Islet of Langerhans (tissue), 1 donor: ENCODE measurements at regions not wholly inside any gene's neighbourhood (a gene's known extent, or its start where the extent isn't known, plus 50 kb on each side); places are given as distances from the start of the nearest gene placed in this dataset.
"Not testable (repeated sequence)": the region's sequence is repeated elsewhere in the genome, so short reads cannot be mapped to it uniquely, and the experiment has no call there.

Source experiments
- FAIRE-seq: peaks from one replicate; lab custom pipeline; 2011; peaks lifted over from hg19 to GRCh38; lab: Jason Lieb, UNC

GRCh38 chr4:124939908-124940307 lies 227.4 kb upstream of the ANKRD50 start:
- FAIRE-seq: peak; percentile 9

DNA sequence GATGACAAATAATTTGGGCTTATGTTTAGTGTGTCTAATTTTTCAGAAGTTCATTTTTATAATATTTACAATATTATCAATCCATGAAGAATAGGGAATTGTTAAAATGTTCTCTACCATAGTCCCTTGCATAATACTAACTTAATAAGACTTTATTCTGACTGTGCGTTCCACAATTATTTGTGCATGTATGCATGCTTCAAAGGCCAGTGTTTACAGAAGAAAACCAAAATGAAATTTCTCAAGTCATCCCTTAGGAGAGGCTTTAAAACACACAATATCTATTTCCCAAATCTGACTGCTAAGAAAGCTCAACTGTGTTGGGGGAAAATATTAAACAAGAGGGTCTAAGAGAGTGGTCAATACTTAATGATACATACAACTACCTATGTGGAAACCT lies 226.3 kb upstream of the ANKRD50 start:
- no peak for FAIRE-seq

DNA sequence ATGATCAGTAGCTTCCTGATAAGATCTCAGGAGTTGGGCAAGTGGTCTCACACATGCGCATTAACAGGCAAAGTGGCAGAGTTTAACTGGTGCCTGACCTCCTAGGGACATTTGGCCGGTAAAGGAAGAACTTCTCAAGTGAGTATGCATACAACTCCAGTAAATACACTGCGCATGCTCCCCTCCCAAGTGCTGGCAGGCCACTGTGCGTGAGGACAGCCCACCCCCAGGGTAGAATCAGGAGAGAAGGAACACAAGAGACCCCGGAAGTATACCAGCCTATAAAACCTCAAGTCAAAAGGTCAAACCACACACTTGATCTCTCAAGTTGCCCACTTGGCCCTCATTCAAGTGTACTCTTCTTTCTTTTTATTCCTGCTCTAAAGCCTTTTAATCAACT lies 225.5 kb upstream of the ANKRD50 start:
- no peak for FAIRE-seq

DNA sequence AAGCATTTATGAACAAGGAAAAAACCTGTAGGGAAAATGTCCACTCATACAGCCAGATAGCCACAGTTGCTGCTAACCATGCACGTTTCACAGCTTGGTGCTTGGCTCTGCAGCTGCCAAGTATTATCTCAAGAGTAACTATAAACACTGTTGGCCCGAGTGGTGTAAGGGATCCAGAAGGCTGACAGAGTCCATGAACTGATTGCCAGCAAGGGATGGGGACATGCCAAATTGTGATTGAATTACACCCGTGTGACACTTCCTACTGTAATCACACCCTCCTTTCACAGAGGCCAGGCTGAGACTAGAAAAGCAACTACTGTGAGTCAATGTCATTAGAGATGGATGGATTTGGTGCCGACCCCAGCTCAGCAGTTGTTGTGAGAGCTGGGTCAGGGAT lies 223.9 kb upstream of the ANKRD50 start:
- FAIRE-seq: no peak

- no peak for FAIRE-seq
Measured at GRCh38 chr4:124934916-124935315, 222.4 kb upstream of the ANKRD50 start.

DNA sequence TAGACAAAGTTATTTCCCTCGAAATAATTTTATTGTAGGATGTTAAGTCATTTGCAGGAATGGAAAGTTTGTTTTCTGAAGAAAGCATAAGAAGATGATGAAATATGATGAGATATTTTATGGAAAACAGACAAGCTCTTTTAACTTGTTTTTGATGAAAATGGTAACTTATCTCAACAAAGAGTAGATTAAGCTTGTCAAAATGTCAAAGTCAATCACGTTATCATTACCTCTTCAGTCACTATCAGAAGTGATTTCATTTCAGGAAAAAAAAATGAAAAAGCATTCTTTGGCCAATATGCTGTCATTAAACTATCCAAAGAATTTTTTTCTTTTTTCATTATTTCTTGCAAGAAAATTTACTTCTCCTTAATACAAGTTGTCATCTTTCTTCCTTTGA lies 221.0 kb upstream of the ANKRD50 start:
- no peak for FAIRE-seq

GRCh38 chr4:124932447-124932846 lies 219.9 kb upstream of the ANKRD50 start:
- no peak for FAIRE-seq

DNA sequence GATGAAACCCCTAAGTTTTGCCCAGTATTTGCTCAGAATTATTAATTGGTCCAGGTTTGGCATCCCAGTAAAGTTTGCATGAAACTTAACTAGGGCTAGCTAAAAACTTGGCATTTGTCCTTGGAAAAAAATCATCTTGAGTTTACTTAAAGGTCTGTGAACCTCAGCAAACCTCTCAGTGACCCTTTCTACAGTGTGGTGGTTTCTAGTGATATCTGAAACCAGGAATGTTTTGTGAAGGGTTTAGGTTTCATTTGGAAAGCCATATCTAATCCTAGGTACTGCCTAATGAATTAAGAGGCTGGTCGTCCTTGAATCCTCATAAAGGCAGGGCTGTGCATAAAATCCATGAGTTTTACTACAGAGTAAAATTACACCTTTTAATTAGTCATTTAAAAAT lies 218.5 kb upstream of the ANKRD50 start:
- FAIRE-seq: no peak

GRCh38 chr4:124922748-124923147 lies 210.2 kb upstream of the ANKRD50 start:
- not testable (repeated sequence) for FAIRE-seq

GRCh38 chr4:124918559-124919122 lies 206.1 kb upstream of the ANKRD50 start:
- FAIRE-seq: no peak

- no peak for FAIRE-seq
Measured at GRCh38 chr4:124915073-124915472, 202.5 kb upstream of the ANKRD50 start.

DNA sequence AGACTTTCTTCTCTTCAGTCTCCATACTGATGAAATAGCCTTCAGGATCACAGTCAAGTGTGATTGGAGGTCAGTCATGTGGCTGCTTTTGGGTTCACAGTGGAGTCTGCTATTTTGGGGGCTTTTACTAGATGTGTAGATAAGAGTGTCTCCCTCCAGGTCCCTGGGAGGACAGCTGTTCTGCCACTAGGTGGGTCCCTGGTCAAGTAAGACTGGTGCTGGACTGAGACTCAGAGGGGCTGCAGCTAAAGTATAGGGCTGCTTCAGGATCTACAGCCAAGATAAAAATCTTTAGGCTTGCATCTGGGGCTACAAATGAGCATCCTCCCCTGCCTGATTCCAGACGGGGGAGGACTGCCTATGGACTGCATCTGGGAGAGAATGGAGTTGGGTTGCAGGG lies 200.7 kb upstream of the ANKRD50 start:
- FAIRE-seq: no peak

GRCh38 chr4:124910327-124910726 lies 197.8 kb upstream of the ANKRD50 start:
- FAIRE-seq: no peak

DNA sequence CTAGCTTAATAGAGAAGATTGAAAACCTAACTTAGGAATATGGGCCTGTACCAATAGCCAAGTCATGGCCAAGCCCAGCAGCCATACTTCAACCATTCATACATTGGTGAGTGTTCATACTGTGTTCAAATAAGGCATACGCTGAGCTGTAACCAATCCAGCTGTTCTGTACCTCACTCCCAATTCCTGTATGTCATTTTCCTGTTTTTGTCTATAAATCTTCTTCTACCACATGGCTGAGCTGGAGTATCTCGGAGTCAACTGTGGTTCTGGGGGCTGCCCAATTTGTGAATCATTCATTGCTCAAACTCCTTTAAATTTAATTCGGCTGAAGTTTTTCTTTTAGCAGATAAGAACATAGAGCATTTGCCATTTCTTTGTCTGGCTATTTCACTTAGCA lies 195.3 kb upstream of the ANKRD50 start:
- no peak for FAIRE-seq

- FAIRE-seq: no peak
Measured at GRCh38 chr4:124905441-124905840, 192.9 kb upstream of the ANKRD50 start.

GRCh38 chr4:124904723-124905388 lies 192.3 kb upstream of the ANKRD50 start:
- no peak for FAIRE-seq

- no peak for FAIRE-seq
Measured at GRCh38 chr4:124903995-124904722, 191.6 kb upstream of the ANKRD50 start.

GRCh38 chr4:124902001-124902515 lies 189.5 kb upstream of the ANKRD50 start:
- no peak for FAIRE-seq

DNA sequence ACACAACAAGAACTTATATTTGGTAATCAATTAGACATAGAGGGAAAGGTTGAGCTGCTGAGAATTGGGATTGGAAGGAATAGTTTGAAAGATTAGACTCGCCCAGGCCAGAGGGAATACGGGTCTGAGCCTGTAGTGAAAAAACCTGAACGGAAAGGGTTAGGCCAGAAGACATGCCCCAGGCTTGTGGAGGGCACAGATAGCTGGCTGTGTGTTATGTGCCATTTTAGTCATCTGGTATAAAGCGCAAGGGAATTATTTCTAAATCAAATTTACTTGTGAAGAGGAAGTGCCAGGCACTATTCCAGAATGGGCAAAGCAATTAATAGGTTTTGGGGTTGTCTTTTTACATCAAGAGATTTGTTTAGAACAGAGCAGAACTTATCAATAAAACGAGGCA lies 187.5 kb upstream of the ANKRD50 start:
- no peak for FAIRE-seq

- FAIRE-seq: no peak
Measured at GRCh38 chr4:124890522-124890921, 178.0 kb upstream of the ANKRD50 start.

DNA sequence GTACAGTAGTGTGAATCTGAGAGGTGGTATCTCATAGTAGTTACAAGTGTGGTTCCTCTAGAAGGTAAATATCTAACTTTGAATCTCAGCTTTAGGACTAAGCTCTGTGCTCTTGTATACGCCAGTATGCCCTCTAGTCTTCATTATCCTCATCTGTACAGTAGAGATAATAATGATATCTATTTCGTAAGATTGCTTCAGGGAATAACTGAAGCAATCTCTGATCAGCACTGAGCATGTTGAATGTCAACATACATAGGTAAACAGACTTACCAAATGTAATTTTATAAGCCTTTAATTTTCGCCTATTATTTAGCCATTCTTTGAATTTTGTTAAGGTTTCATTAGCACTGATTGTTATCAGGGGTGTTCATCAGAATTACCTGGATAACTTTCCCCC lies 175.2 kb upstream of the ANKRD50 start:
- no peak for FAIRE-seq

DNA sequence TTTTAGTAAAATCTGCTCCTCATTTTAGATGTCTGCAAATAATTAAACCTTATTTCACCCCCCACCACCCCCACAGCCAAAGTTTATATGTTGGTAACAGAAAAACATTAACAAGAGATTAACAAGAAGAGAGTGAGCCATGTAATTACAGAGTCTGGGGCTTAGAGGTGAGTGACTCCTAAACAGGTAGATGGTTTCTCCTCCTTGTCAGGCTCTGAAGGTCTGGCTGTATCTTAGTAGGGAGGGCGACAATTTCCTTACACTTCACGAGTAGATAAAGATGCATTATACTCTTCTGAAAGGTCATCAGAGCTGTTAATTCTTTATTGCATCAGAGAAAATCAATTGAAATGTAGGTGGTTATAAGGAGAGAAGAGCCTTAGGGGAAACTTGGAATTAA lies 171.8 kb upstream of the ANKRD50 start:
- no peak for FAIRE-seq

- FAIRE-seq: peak; percentile 81
Measured at GRCh38 chr4:124883632-124884031, 171.1 kb upstream of the ANKRD50 start.

DNA sequence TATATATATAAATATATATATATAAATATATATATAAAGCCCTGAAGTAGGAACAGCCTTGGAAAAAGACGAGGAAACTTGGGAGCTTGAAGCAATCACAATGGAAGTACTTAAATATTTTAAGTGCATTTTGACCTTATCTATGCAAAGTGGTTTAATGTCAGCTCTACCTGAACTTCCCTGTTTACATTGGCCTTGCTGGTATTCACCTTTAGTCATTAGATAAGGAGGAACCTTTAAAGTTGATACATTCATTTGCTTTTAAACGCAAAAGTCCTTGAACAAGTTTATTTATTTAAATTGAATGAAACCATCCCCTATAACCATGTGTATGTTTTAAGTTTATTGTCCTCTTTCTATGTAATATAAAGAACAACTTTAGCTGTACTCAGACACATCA lies 166.7 kb upstream of the ANKRD50 start:
- FAIRE-seq: no peak
